Aorta (tissue), 5 donors: ENCODE measurements at regions not wholly inside any gene's neighbourhood (a gene's known extent, or its start where the extent isn't known, plus 50 kb on each side); places are given as distances from the start of the nearest gene placed in this dataset.

Source experiments
- ATAC-seq: fragments of 200-7000 bp; cut with Tn5 transposase; one replicate; pipeline ENCODE4 v1.9.1; 2022; ENCODE audit warnings: moderate library complexity; ENCODE audit not compliant: low FRiP score
- DNase-seq, 2 donors: peaks; one replicate each; pipeline ENCODE4 v3.0.0-alpha.2; 2020
- H3K27ac ChIP-seq, 2 donors: one replicate each; pipeline ENCODE4 v1.5.1; 2013; ENCODE audit warnings: low read length in 2 of 2, mild to moderate bottlenecking in 2 of 2, moderate library complexity in 2 of 2, control low read depth in 1 of 2, inconsistent platforms in 1 of 2, low read depth in 1 of 2
- H3K27me3 ChIP-seq, 2 donors: one replicate each; pipeline ENCODE4 v1.6.1; 2013; ENCODE audit warnings: control low read depth in 1 of 2, low read length in 1 of 2, mild to moderate bottlenecking in 1 of 2, moderate library complexity in 1 of 2; ENCODE audit not compliant: insufficient read depth in 2 of 2, control insufficient read depth in 1 of 2
- H3K36me3 ChIP-seq, 2 donors: one replicate each; pipeline ENCODE4 v1.6.1; 2013; ENCODE audit warnings: control low read depth in 1 of 2, low read length in 1 of 2, mild to moderate bottlenecking in 1 of 2; ENCODE audit not compliant: insufficient read depth in 2 of 2, control insufficient read depth in 1 of 2
- H3K4me1 ChIP-seq, 2 donors: one replicate each; pipeline ENCODE4 v1.6.1; 2013; ENCODE audit warnings: low read length in 2 of 2, control low read depth in 1 of 2, mild to moderate bottlenecking in 1 of 2, moderate library complexity in 1 of 2; ENCODE audit not compliant: insufficient read depth in 2 of 2, control insufficient read depth in 1 of 2
- H3K4me3 ChIP-seq, 2 donors: one replicate each; pipeline ENCODE4 v1.5.1; 2013; ENCODE audit warnings: low read length in 2 of 2, control low read depth in 1 of 2, mild to moderate bottlenecking in 1 of 2
- H3K9me3 ChIP-seq: one replicate; pipeline ENCODE4 v1.6.1; 2013; ENCODE audit warnings: mild to moderate bottlenecking, low read length; ENCODE audit not compliant: control insufficient read depth
- WGBS, 2 donors: extraction: QIAGEN DNeasy Blood & Tissue Kit; methylation state at CpG; one replicate each; pipeline ENCODE4 v1.1.7; 2013; 5-methylcytosine and 5-hydroxymethylcytosine counted together
- intact Hi-C, 2 donors: fragments of 100-400 bp; cut with DNase I; formaldehyde crosslinking; loops; one replicate each; pipeline versions ENCODE4 v1.14.2 to v1.15.0; 2022
- donor health status: healthy with polysubstance abuse.
- donor health status: Bipolar disorder and iron deficiency.
- donor health status: DM: no; HTN: no; CAD: no.
- donor health status: DM: no; HTN: no; CAD: no.
- donor health status: DM: yes; HTN: yes; CAD: no.

- no peak overlapping the region for H3K4me3 ChIP-seq
- ATAC-seq (no peak), DNase-seq (no peak)
- no peaks in the 10 kb centered on the region for H3K27me3 ChIP-seq
- no peaks in the 10 kb centered on the region for H3K36me3 ChIP-seq
- no peaks in the 10 kb centered on the region for H3K9me3 ChIP-seq
- intact Hi-C loops, result no loop called here
- H3K4me1 ChIP-seq, result no peaks in the 10 kb centered on the region
- H3K27ac ChIP-seq, result no peak overlapping the region
- 71% methylated on average over 4 of the region's 4 CpGs for WGBS, 2 donors
Observed at GRCh38 chr3:95627293-95627692, 1187.1 kb upstream of the EPHA6 start.

GRCh38 chr3:95627697-95628096, 1186.7 kb upstream of the EPHA6 start:
- H3K9me3 ChIP-seq, result no peaks in the 10 kb centered on the region
- H3K4me1 ChIP-seq, result no peaks in the 10 kb centered on the region
- no peak overlapping the region for H3K4me3 ChIP-seq
- no peak overlapping the region for H3K27ac ChIP-seq
- DNase-seq (no peak), ATAC-seq (no peak)
- H3K27me3 ChIP-seq, result no peaks in the 10 kb centered on the region
- WGBS, 2 donors, result 58 to 75% methylated on average over 2 of the region's 2 CpGs
- no peaks in the 10 kb centered on the region for H3K36me3 ChIP-seq
- intact Hi-C loops, result no loop called here

GRCh38 chr3:95629802-95630201, 1184.6 kb upstream of the EPHA6 start:
- WGBS, 2 donors, result 71 to 79% methylated on average over 1 of the region's 1 CpG
- ATAC-seq (no peak), DNase-seq (no peak)
- Histone ChIP-seq H3K4me1 (no peaks in the 10 kb centered on the region), H3K9me3 (no peaks in the 10 kb centered on the region), H3K27ac (no peak overlapping the region), H3K4me3 (no peak overlapping the region), H3K36me3 (no peaks in the 10 kb centered on the region), H3K27me3 (no peaks in the 10 kb centered on the region)
- intact Hi-C loops, result no loop called here

DNA sequence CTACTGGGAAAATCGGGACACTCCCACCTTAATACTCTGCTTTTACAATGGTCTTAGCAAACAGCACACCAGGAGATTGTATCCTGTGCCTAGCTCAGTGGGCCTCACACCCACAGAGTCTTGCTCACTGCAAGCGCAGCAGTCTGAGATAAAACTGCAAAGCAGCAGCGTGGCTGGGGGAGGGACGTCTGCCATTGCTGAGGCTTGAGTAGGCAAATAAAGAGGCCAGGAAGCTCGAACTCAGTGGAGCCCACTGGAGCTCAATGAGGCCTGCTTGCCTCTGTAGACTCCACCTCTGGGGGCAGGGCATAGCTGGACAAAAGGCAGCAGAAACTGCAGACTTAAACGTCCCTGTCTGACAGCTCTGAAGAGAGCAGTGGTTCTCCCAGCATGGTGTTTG, 1169.1 kb upstream of the EPHA6 start:
- Histone ChIP-seq H3K27ac (no peak overlapping the region), H3K36me3 (no peaks in the 10 kb centered on the region), H3K4me3 (no peak overlapping the region), H3K27me3 (no peaks in the 10 kb centered on the region), H3K9me3 (peaks cover 11% of the 10 kb centered on the region), H3K4me1 (no peaks in the 10 kb centered on the region)
- DNase-seq (no peak), ATAC-seq (no peak)
- intact Hi-C loops, result no loop called here
- 81 to 84% methylated on average over 6 of the region's 6 CpGs for WGBS, 2 donors

GRCh38 chr3:95654570-95655362, 1159.6 kb upstream of the EPHA6 start:
- no peak overlapping the region for H3K27ac ChIP-seq
- ATAC-seq, result no peak
- H3K9me3 ChIP-seq, result no peaks in the 10 kb centered on the region
- H3K27me3 ChIP-seq, result no peaks in the 10 kb centered on the region
- 80 to 82% methylated on average over 13 of the region's 13 CpGs for WGBS, 2 donors
- H3K4me1 ChIP-seq, result no peaks in the 10 kb centered on the region
- intact Hi-C loops, result no loop called here
- no peak overlapping the region for H3K4me3 ChIP-seq
- H3K36me3 ChIP-seq, result no peaks in the 10 kb centered on the region
- DNase-seq, result no peak

GRCh38 chr3:95655363-95655986, 1158.9 kb upstream of the EPHA6 start:
- no peaks in the 10 kb centered on the region for H3K9me3 ChIP-seq
- H3K27ac ChIP-seq, result no peak overlapping the region
- ATAC-seq (no peak), DNase-seq (no peak)
- 90 to 91% methylated on average over 12 of the region's 12 CpGs for WGBS, 2 donors
- no peaks in the 10 kb centered on the region for H3K4me1 ChIP-seq
- H3K27me3 ChIP-seq, result no peaks in the 10 kb centered on the region
- H3K4me3 ChIP-seq, result no peak overlapping the region
- no peaks in the 10 kb centered on the region for H3K36me3 ChIP-seq
- intact Hi-C loops, result no loop called here

GRCh38 chr3:95670765-95671164, 1143.6 kb upstream of the EPHA6 start:
- ATAC-seq (no peak), DNase-seq (no peak)
- Histone ChIP-seq H3K27me3 (peaks cover 0 to 2% of the 10 kb centered on the region in 2 donors), H3K9me3 (no peaks in the 10 kb centered on the region), H3K4me3 (no peak overlapping the region), H3K27ac (no peak overlapping the region), H3K36me3 (no peaks in the 10 kb centered on the region), H3K4me1 (no peaks in the 10 kb centered on the region)
- intact Hi-C loops, result no loop called here
- 92 to 96% methylated on average over 3 of the region's 3 CpGs for WGBS, 2 donors

DNA sequence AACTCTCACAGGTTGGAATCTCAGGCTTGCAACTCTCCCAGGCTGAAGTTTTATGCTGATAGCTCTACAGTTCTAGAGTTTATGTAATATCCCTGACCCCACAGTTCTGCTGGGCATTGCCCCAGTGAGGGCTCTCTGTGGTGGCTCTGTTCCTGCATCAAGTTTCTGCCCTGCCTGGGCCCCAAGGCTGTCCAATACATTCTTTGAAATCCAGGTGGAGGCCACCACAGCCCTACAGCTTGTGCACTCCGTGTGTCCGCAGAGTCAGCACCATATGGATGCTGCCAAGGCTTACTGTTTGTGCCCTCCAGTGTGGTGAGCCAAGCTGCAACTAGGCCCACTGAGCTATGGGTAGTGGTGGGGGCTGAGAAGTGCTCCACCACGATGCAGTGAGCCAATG, 1141.2 kb upstream of the EPHA6 start:
- Histone ChIP-seq H3K4me1 (no peaks in the 10 kb centered on the region), H3K36me3 (no peaks in the 10 kb centered on the region), H3K9me3 (no peaks in the 10 kb centered on the region), H3K27ac (no peak overlapping the region), H3K27me3 (peaks cover 0 to 2% of the 10 kb centered on the region in 2 donors), H3K4me3 (no peak overlapping the region)
- no peak for ATAC-seq
- 86 to 89% methylated on average over 3 of the region's 3 CpGs for WGBS, 2 donors
- intact Hi-C loops, result no loop called here
- DNase-seq, result no peak

DNA sequence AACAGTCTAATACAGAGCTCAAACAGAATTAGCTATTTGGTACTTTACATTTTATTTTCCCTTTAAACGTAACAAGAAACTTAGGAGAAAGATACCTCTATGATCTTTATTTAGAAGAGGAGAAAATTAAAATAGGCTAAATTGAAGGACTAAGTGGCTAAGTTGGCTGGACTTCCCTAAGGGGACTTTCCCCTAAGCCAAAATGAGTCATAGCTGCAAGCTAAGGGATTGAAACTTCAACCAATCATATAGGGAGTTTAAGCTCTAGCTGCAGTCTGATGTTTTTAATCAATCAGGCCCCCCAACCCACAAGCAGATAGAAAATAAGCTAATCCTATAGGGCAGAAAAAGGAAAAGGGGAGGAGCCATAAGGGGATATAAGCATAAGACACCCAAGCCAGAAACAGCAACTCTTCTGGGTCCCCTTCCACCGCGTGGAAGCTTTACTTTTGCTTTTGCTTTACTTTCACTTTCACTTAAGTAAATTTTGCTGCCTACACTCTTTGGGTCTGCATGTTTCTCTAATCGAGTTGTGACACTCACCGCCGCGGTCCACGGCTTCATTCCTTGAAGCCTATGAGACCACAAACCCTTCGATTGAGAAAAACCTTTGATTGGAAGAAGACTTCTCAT, 1108.5 kb upstream of the EPHA6 start:
- ATAC-seq (no peak), DNase-seq (no peak)
- Histone ChIP-seq H3K27ac (no peak overlapping the region), H3K27me3 (no peaks in the 10 kb centered on the region), H3K9me3 (peaks cover 6% of the 10 kb centered on the region), H3K4me3 (no peak overlapping the region), H3K36me3 (no peaks in the 10 kb centered on the region), H3K4me1 (no peaks in the 10 kb centered on the region)
- intact Hi-C loops, result no loop called here
- WGBS, 2 donors, result 84 to 87% methylated on average over 9 of the region's 9 CpGs
